ENCODE measurements at regions not wholly inside any gene's neighbourhood (a gene's known extent, or its start where the extent isn't known, plus 50 kb on each side); places are given as distances from the start of the nearest gene placed in this dataset.

DNA sequence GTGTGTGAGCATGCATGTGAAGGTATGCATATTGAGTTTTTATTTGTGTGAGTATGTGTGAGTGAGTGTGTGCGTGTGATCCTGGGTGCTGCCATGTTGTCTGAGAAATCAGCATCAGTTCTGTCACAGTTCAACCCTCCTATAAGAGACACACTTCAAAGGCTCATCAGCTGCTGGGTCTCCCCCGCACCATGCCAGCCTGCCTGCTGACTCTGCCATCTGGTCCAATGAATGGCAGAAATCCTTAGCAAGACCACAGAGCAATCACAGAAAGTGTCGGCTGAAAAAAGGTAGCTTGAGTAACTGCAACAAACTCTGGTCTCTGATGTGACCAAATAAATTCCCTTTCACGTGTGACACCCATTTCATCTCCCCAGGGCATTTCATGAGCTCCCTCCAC lies 381.8 kb upstream of the MAF start:
- ChIA-PET CTCF (no interaction called here), POLR2A (ENCODE audit: unreplicated experiment) (no interaction called here)
- intact Hi-C loops (cut with micrococcal nuclease), result no loop called here
- no peaks in the 10 kb centered on the region for H3F3A ChIP-seq (ENCODE audit: low read length, unreplicated experiment)
- H3K9me3 ChIP-seq (ENCODE audit: low read length), result no peaks in the 10 kb centered on the region
- H4K20me1 ChIP-seq (ENCODE audit: low read length), result no peaks in the 10 kb centered on the region
- no peaks in the 10 kb centered on the region for H3K4me1 ChIP-seq (ENCODE audit: insufficient read depth, low read length)
- ATAC-seq (no peak), DNase-seq (no peak)
- no peak overlapping the region for H3K9ac ChIP-seq (ENCODE audit: low read length)
- no peak overlapping the region for H3K4me2 ChIP-seq (ENCODE audit: low read length)
- H3K27me3 ChIP-seq (ENCODE audit: low read length), result no peaks in the 10 kb centered on the region; the same call in 1 of the 2 replicates
- H3K4me3 ChIP-seq (ENCODE audit: low read length), result no peak overlapping the region
- no peak overlapping the region for H3K27ac ChIP-seq (ENCODE audit: low read length)
- TF ChIP-seq EZH2 (IDR thresholded peaks at IDR 0.05; ENCODE audit: low read length, unreplicated experiment) (no peak), EZH2phosphoT487 (IDR thresholded peaks at IDR 0.05; ENCODE audit: borderline replicate concordance, low read length) (no peak)
- TF ChIP-seq, protein P1, sequence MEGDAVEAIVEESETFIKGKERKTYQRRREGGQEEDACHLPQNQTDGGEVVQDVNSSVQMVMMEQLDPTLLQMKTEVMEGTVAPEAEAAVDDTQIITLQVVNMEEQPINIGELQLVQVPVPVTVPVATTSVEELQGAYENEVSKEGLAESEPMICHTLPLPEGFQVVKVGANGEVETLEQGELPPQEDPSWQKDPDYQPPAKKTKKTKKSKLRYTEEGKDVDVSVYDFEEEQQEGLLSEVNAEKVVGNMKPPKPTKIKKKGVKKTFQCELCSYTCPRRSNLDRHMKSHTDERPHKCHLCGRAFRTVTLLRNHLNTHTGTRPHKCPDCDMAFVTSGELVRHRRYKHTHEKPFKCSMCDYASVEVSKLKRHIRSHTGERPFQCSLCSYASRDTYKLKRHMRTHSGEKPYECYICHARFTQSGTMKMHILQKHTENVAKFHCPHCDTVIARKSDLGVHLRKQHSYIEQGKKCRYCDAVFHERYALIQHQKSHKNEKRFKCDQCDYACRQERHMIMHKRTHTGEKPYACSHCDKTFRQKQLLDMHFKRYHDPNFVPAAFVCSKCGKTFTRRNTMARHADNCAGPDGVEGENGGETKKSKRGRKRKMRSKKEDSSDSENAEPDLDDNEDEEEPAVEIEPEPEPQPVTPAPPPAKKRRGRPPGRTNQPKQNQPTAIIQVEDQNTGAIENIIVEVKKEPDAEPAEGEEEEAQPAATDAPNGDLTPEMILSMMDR (conservative IDR thresholded peaks at IDR 0.05; ENCODE audit: low read depth, low read length), result no peak
- H3K79me2 ChIP-seq (ENCODE audit: low read length), result no peaks in the 10 kb centered on the region
- no peaks in the 10 kb centered on the region for H3K36me3 ChIP-seq (ENCODE audit: low read depth, low read length)
- no peaks in the 10 kb centered on the region for H3K9me2 ChIP-seq (replicated peaks; ENCODE audit: low read length)
- BruUV-seq (replicated peaks), result no TSS peak
- H2AFZ ChIP-seq (ENCODE audit: low read length), result no peak overlapping the region

DNA sequence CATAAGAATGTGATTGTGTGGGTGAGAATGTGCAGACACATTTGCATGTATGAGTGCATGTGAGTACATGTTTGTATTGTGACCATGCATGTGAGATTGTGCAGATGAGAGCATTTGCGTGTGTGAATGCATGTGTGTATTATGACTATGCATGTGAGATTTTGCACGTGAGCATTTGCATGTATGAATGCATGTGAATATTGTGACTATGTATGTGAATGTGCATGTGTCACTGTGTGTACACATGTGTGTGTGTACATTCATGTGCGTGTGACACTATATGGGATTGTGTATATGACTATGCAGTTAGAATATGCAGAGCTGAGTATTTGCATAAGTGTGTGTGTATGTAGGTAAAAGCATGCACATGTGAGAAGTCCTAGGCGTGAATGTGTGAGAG lies 381.3 kb upstream of the MAF start:
- H3K9me2 ChIP-seq (replicated peaks; ENCODE audit: low read length), result no peaks in the 10 kb centered on the region
- no peak overlapping the region for H3K27ac ChIP-seq (ENCODE audit: low read length)
- ChIA-PET POLR2A (ENCODE audit: unreplicated experiment) (no interaction called here), CTCF (no interaction called here)
- ATAC-seq (no peak), DNase-seq (no peak)
- BruUV-seq (replicated peaks), result no TSS peak
- H3K27me3 ChIP-seq (ENCODE audit: low read length), result no peaks in the 10 kb centered on the region
- H3K4me1 ChIP-seq (ENCODE audit: insufficient read depth, low read length), result no peaks in the 10 kb centered on the region
- H3K9me3 ChIP-seq (ENCODE audit: low read length), result no peaks in the 10 kb centered on the region
- no peak overlapping the region for H2AFZ ChIP-seq (ENCODE audit: low read length)
- H3K36me3 ChIP-seq (ENCODE audit: low read depth, low read length), result no peaks in the 10 kb centered on the region
- H4K20me1 ChIP-seq (ENCODE audit: low read length), result no peaks in the 10 kb centered on the region
- no peak overlapping the region for H3K9ac ChIP-seq (ENCODE audit: low read length)
- H3K4me3 ChIP-seq (ENCODE audit: low read length), result no peak overlapping the region
- no peak overlapping the region for H3K4me2 ChIP-seq (ENCODE audit: low read length)
- H3K79me2 ChIP-seq (ENCODE audit: low read length), result no peaks in the 10 kb centered on the region
- no peaks in the 10 kb centered on the region for H3F3A ChIP-seq (ENCODE audit: low read length, unreplicated experiment)
- TF ChIP-seq, protein P1 (conservative IDR thresholded peaks at IDR 0.05; ENCODE audit: low read depth, low read length), result no peak
- TF ChIP-seq EZH2 (IDR thresholded peaks at IDR 0.05; ENCODE audit: low read length, unreplicated experiment) (no peak), EZH2phosphoT487 (IDR thresholded peaks at IDR 0.05; ENCODE audit: borderline replicate concordance, low read length) (no peak)
- intact Hi-C loops (cut with micrococcal nuclease), result no loop called here

DNA sequence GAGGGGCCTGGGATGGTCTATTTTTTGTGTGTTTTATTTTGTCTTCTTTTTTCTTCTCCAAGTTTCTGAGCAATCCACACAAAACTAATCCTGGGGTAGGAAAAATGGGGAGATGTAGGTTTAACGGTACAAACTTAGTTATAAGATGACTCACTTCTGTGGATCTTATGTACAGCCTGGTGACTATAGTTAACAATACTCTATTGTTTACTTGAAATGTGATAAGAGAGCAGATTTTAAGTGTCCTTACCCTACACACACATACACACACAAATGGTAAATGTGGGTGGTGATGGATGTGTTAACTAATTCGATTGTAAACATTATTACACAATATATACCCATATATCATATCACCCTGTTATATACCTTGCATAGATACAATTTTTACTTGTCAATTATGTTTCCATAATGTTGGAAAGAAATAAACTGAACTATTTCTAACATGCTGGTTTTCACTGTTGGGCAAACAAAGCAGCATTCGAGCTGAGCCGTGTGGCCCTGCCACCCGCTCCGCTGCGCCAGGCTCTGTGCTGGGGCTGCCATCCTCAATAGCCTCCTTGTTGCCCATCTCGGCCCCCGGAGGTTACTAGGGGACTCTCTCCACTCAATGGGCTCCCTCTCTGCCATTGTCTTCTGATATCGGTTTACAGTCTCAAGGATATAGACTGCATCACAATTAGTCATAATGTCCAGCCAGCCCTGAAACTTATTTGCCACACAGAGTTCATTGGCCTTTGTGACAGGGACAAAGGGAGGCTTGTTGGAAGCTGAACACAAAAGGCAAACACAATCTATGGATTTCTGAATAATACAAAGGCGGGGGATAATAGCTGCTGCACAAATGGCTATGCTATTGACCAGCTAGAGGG lies 380.3 kb upstream of the MAF start:
- Histone ChIP-seq H3K9ac (ENCODE audit: low read length) (no peak overlapping the region), H3K9me3 (ENCODE audit: low read length) (no peaks in the 10 kb centered on the region), H3K4me3 (ENCODE audit: low read length) (no peak overlapping the region), H3K27me3 (ENCODE audit: low read length) (no peaks in the 10 kb centered on the region), H3K9me2 (replicated peaks; ENCODE audit: low read length) (no peaks in the 10 kb centered on the region), H3K36me3 (ENCODE audit: low read depth, low read length) (no peaks in the 10 kb centered on the region), H3K4me2 (ENCODE audit: low read length) (no peak overlapping the region), H3K79me2 (ENCODE audit: low read length) (no peaks in the 10 kb centered on the region), H3F3A (ENCODE audit: low read length, unreplicated experiment) (no peaks in the 10 kb centered on the region), H3K27ac (ENCODE audit: low read length) (no peak overlapping the region), H3K4me1 (ENCODE audit: insufficient read depth, low read length) (no peaks in the 10 kb centered on the region), H2AFZ (ENCODE audit: low read length) (no peak overlapping the region), H4K20me1 (ENCODE audit: low read length) (no peaks in the 10 kb centered on the region)
- DNase-seq, result no peak
- TF ChIP-seq, protein P1 (conservative IDR thresholded peaks at IDR 0.05; ENCODE audit: low read depth, low read length), result no peak
- TF ChIP-seq EZH2 (IDR thresholded peaks at IDR 0.05; ENCODE audit: low read length, unreplicated experiment) (no peak), EZH2phosphoT487 (IDR thresholded peaks at IDR 0.05; ENCODE audit: borderline replicate concordance, low read length) (no peak)
- ATAC-seq, result no peak
- no TSS peak for BruUV-seq (replicated peaks)
- ChIA-PET CTCF (no interaction called here), POLR2A (ENCODE audit: unreplicated experiment) (no interaction called here)
- intact Hi-C loops (cut with micrococcal nuclease), result no loop called here

Measured in PC-3 (cell line).